NCI-H128 (cell line): ENCODE measurements at regions not wholly inside any gene's neighbourhood (a gene's known extent, or its start where the extent isn't known, plus 50 kb on each side); places are given as distances from the start of the nearest gene placed in this dataset.

ENCODE experiments used
- DNase-seq: peaks from one replicate; lab custom pipeline; 2025; ENCODE audit not compliant: unreplicated experiment; lab: John Stamatoyannopoulos, UW

GRCh38 chr9:100937382-100937781 lies 91.1 kb upstream of the PLPPR1 start:
- no peak for DNase-seq

- DNase-seq: no peak
Measured at GRCh38 chr9:100938507-100938906, 90.0 kb upstream of the PLPPR1 start.

DNA sequence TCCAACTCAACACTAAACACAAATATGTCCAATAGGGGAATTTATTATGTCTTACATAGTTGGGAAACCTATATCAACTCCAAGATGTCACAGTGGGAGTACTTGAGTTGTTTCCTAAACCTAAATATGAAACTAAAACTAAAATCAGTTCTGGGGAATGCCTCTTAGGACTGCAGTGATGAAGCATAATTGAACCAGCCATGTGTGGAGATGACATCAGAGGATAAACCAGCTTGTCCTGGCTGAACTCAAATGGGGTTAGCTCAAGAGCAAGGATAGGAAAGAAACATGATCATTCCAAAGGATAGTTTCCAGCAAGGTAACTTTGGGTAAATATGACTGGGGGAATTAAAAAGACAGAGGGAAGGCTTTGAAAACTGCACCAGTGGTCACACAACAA lies 88.9 kb upstream of the PLPPR1 start:
- no peak for DNase-seq

DNA sequence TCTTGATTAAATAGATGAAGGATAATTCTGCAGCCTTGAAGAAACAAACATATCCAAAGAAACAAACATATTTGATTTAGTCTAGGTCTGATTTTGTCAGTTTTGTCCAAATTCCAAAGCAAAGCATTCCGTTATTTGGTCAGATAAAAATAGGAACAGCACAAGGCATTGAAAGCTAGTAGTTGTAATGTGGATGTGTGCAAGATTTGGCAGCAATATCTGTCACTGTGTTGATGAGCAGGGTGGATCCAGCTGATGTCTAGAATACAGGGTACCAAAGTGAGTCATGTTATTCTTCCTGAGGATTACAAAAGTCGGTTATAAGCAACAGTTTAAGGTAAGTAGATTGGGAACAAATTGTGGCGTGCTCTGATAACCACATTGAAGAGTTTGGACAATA lies 69.3 kb upstream of the PLPPR1 start:
- no peak for DNase-seq
